ENCODE measurements at regions not wholly inside any gene's neighbourhood (a gene's known extent, or its start where the extent isn't known, plus 50 kb on each side); places are given as distances from the start of the nearest gene placed in this dataset.

GRCh38 chr22:25368271-25368670 lies 148.8 kb downstream of the CRYBB2 start:
- DNase-seq = no peak

DNA sequence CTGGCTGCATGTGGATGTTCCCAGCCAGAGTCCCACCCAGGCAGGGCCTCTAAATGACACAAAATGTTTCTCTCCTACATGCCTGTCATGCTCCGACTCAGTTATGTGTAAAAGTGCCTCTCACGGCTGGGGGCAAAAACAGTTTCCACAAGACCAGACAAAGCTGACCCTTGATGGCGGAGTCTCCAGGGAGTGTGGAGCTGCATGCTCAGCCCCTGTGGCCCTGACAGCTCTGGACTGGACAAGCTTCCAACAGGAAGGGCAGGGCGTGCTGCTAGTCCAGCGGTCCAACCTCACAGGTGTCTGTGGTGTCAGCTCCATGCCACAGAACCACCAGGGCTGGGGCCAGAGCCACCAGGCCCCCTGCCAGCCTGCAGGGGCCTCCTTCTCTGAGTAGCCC lies 149.6 kb downstream of the CRYBB2 start:
- DNase-seq = no peak

DNA sequence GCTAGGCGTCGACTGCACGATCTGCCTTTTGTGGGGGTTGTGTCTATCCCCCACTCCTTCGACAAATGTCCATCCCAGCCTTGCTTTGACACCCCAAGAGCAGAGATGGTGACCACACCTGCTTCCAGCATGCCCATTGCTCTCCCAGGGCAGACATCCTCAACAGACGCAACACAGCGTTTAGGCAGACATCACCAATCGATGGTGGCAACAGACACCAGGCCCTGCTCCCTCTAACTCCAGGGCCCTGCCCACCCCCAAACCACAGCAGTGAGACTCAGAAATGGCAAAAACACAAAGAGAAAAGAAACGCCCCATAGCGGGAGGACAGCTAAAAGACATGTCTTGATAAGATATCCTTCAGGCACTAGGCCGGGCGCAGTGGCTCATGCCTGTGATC lies 150.9 kb downstream of the CRYBB2 start:
- DNase-seq = no peak

DNA sequence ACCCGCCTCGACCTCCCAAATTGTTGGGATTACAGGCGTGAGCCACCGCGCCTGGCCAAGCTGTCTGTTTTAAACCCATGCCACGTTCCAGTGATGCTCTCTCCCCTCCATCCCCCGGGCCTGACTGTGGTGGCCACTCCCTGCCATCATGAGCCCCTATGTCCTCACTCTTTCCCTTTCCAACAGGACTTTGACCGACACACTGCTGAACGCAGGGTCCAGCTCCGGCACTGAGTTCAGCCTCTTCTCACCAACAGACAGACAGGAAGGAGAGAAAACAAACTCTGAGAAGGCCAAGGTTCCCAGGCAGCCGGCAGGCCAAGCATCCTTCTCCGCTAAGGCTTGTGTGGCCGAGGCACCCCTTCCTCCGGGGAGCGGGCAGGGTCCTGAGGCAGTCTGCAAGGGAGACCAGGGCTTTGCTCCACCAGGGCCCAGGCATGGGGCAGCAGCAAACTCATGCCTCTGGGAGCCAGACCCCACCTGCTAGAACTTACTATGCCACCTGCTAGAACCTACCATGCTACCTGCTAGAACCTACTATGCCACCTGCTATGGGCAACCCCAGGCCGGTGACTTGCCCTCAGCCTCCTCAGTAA lies 152.7 kb downstream of the CRYBB2 start:
- DNase-seq = no peak

DNA sequence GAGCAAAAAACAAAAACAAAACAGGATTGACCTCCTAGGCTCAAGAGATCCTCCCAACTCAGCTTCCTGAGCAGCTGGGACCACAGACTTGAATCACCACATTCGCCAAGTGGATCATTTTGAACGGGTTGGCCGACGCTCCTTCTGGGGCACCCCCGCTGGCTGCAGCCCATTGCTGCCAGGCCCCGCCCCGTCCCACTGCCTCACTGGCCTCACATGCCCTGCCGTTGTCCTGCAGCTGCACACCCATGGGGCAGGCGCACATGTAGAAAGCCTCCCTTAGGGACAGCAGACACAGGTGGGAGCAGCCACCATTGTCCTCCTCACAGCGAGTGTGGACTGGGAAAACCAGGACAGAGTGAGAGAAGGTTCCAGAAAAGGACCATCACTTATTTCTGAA lies 154.5 kb downstream of the CRYBB2 start:
- no peak for DNase-seq

GRCh38 chr22:25374869-25375268 lies 155.4 kb downstream of the CRYBB2 start:
- DNase-seq = no peak

GRCh38 chr22:25375683-25376082 lies 156.2 kb downstream of the CRYBB2 start:
- no peak for DNase-seq

- no peak for DNase-seq
Observed at GRCh38 chr22:25377699-25378098, 158.3 kb downstream of the CRYBB2 start.

DNA sequence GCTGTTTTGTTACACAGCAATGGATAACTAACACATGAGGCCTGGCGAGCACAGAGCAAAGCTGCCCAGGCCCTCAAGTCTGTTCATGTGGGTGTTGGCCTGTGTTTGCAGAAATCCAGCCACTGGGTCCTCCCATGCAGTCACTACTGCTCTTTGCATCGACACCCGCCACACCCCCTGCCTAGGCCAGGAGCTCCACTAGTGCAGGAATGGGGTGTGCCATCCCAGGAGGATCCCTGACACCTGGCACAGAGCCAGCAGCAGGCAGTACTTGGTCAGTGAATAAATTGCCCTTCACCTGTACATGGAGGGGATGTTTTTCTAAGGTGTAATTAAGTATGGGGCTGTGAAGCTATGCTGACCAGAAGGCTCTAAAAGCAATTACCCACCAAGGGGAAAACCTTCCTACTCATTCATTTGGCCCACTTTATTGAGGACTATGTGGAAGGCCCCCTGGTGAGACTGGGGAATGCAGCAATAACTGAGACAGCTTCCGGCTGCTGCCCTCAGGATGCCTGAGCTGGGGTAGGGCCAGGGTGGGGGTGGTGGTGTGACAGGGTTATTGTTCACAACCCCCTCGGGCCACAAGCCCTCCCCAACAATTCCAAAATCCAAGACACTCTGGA lies 160.8 kb downstream of the CRYBB2 start:
- no peak for DNase-seq

DNA sequence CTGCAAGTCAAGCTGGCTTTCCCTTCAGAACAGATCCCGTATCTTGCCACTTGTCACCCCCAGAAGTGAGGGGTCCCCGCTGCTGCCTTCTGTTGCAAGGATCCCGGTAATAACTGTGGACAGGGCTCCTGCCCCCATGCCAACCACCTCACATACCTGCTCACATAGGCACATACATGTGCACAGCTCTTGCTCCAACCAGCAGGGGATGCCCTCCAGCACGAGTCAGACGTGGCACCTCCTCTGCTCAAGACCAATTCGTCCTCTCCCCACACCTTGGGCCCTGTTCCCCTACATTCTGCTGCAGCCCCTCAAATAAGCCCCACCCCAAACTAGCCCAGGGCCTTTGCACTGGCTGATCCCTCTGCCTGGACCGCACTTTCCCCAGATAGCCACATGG lies 163.3 kb downstream of the CRYBB2 start:
- no peak for DNase-seq

DNA sequence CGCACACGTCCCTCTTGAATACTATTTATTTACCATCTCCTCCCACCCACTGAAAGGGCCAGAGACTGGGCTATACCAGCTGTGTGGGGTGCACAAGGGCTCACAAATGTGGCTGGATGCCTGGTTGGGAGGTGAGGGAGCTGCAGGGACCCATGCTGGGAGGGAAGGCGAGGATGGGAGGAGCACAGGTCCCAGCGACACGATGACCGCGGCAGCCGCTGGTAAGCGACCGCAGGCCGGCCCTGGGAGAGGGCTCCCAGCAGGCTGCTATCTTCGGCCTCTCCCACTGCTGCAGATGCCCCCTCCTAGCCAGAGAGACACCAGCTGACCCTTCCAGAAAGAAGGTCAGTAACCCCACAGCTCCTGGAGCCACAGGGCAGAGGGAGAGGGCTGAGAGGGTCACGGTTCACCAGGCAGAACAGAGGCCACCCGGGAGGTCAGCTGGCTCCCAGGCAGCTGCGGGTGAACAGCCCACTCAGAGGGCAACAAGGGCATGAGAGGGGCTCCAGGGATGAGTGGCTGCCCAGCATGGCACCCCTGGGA lies 163.9 kb downstream of the CRYBB2 start:
- DNase-seq = no peak

DNA sequence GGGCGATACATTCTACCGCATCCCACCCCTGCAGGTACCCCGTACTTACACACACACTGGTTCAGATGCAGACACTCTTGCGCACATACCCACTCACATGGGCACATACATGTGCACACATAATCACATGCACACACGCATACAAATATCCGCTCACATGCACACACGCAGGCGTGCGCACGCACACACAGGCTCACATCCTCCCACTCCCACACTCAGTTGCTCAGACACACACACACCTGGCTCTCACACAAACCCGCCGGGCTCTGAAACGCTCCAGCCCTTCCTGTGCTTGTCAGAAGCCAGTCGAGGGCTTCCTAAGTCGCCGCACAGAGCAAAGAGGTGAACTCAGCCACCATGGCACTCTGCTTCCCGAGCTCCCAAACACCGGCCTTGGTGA lies 164.5 kb downstream of the CRYBB2 start:
- DNase-seq = no peak

GRCh38 chr22:25386538-25386884 lies 167.1 kb downstream of the CRYBB2 start:
- no peak for DNase-seq

- no peak for DNase-seq
Observed at GRCh38 chr22:25388415-25388814, 169.0 kb downstream of the CRYBB2 start.

GRCh38 chr22:25388866-25389540 lies 169.6 kb downstream of the CRYBB2 start:
- no peak for DNase-seq

DNA sequence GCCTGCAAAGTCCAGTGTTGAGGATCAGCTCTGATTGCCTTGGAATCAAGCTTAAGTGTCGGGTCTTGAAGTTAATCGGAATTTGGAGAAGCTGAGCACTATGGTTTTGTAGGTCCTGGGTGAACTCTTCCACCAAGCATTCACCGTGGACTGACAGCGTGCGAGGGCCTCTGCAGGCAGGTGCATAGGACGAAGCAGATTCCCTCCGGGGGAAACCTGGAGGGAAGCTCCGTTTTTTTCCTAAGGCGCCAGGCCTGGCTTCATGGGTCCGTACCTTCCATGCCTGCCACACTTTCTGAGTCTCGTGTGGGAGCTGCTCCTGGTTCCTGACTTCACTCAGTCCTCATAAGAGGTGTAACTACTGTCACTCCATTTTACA lies 170.1 kb downstream of the CRYBB2 start:
- no peak for DNase-seq

GRCh38 chr22:25390297-25391240 lies 171.1 kb downstream of the CRYBB2 start:
- DNase-seq = no peak

GRCh38 chr22:25392584-25392983 lies 171.9 kb upstream of the GRK3 start:
- DNase-seq = no peak

GRCh38 chr22:25393121-25393805 lies 171.2 kb upstream of the GRK3 start:
- DNase-seq = no peak

DNA sequence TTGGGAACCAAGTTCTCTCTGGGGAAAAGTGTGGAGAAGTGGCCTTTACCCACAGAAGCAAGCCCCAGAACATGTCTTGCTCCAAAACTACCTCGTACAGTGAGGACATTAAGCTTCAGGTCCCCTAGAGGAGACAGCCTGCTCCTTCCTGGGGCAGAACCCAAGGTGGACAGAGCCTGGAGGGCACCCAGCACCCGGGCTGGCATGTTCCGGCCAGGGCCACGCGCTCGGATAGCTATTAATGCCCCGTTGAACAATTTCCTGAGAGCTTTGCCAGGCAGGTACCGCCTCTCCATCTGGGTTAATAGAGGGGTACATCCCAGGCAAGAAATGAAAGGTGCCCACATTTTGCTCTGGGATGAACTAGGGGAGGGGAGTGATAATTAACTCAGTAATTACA lies 169.0 kb upstream of the GRK3 start:
- no peak for DNase-seq

- DNase-seq = no peak
Observed at GRCh38 chr22:25395915-25396314, 168.6 kb upstream of the GRK3 start.

- DNase-seq = no peak
Observed at GRCh38 chr22:25396615-25397200, 167.8 kb upstream of the GRK3 start.

All from DMS79 (cell line).